Esophagus squamous epithelium (tissue), 5 donors: ENCODE measurements at regions not wholly inside any gene's neighbourhood (a gene's known extent, or its start where the extent isn't known, plus 50 kb on each side); places are given as distances from the start of the nearest gene placed in this dataset.
"Not testable (repeated sequence)": the region's sequence is repeated elsewhere in the genome, so short reads cannot be mapped to it uniquely, and the experiment has no call there.

Source experiments
- DNase-seq: peaks from one replicate; lab custom pipeline; 2025; lab: John Stamatoyannopoulos, UW
- H3K27ac ChIP-seq, 4 donors: fragments of 200-600 bp; sonication (generic); one replicate each; pipeline ENCODE4 v1.5.1; 2016 to 2019; ENCODE audit warnings: mild to moderate bottlenecking in 1 of 4
- H3K27me3 ChIP-seq, 4 donors: fragments of 200-600 bp; sonication (generic); 1 replicate in 3 of 4; 2 replicates in 1 of 4; pipeline versions ENCODE4 v1.5.1 to v1.6.0; 2017 to 2021; ENCODE audit warnings: antibody characterized with exemption in 1 of 4
- H3K36me3 ChIP-seq, 3 donors: fragments of 200-600 bp; sonication (generic); one replicate each; pipeline ENCODE4 v1.5.1; 2016 to 2019
- H3K4me1 ChIP-seq, 3 donors: fragments of 200-600 bp; sonication (generic); one replicate each; pipeline ENCODE4 v1.5.1; 2017 to 2019
- H3K4me3 ChIP-seq, 4 donors: fragments of 200-600 bp; sonication (generic); 1 replicate in 3 of 4; 2 replicates in 1 of 4; pipeline ENCODE4 v1.5.1; 2016 to 2019; ENCODE audit warnings: mild to moderate bottlenecking in 2 of 4, moderate library complexity in 1 of 4
- H3K9me3 ChIP-seq, 3 donors: fragments of 200-600 bp; sonication (generic); one replicate each; pipeline ENCODE4 v1.5.1; 2016 to 2019
- POLR2A ChIP-seq, 4 donors: fragments of 450-650 bp; IDR thresholded peaks; one replicate each; pipeline ENCODE4 v1.6.1; 2017; ENCODE audit warnings: antibody characterized with exemption in 4 of 4, mild to moderate bottlenecking in 4 of 4, moderate library complexity in 3 of 4
- WGBS, 2 donors: methylation state at CpG; one replicate each; pipeline ENCODE4 v1.1.5; 2018; 5-methylcytosine and 5-hydroxymethylcytosine counted together
- intact Hi-C: fragments of 100-400 bp; cut with DNase I; formaldehyde crosslinking; loops from one replicate; pipeline ENCODE4 v1.15.0; 2022
- TF ChIP-seq, protein P1 (sequence below), 6 experiments: fragments of 450-650 bp in 4 of 6; fragments of 200-600 bp in 2 of 6; sonication (generic) in 2 of 6; IDR thresholded peaks; one replicate each; pipeline ENCODE4 v1.5.1; 2016 to 2019; ENCODE audit warnings: antibody characterized with exemption in 6 of 6, mild to moderate bottlenecking in 4 of 6, moderate library complexity in 4 of 6
- donor health status: DM: yes; HTN: yes; CAD: no.

DNA sequence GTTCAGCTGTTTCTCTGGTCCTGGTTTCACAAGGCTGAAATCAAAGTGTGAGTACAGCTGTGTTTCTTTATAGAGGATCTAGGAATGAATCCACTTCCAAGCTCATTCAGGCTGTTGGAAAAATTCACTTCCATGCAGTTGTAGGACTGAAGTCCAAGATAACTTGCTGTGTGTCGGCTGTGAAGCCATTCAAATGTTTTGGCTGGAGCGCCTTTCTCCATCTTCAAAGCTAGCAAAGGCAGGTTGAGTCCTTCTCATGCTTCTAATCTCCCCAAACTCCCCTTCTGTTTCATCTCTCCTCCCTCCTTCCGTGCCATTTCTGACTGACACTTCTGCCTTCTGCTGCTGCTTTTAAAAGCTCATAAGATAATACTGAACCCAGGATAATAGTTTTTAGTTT lies 1195.4 kb upstream of the LRRN3 start:
- intact Hi-C loops = no loop called here
- Histone ChIP-seq H3K27ac (no peak overlapping the region), H3K27me3 (no peaks in the 10 kb centered on the region), H3K4me1 (no peaks in the 10 kb centered on the region), H3K36me3 (no peaks in the 10 kb centered on the region), H3K9me3 (no peaks in the 10 kb centered on the region), H3K4me3 (no peak overlapping the region)
- no peak for DNase-seq
- WGBS, 2 donors = 65 to 76% methylated on average over 3 of the region's 3 CpGs
- TF ChIP-seq POLR2A (IDR thresholded peaks at IDR 0.05) = no peak
- TF ChIP-seq, protein P1, sequence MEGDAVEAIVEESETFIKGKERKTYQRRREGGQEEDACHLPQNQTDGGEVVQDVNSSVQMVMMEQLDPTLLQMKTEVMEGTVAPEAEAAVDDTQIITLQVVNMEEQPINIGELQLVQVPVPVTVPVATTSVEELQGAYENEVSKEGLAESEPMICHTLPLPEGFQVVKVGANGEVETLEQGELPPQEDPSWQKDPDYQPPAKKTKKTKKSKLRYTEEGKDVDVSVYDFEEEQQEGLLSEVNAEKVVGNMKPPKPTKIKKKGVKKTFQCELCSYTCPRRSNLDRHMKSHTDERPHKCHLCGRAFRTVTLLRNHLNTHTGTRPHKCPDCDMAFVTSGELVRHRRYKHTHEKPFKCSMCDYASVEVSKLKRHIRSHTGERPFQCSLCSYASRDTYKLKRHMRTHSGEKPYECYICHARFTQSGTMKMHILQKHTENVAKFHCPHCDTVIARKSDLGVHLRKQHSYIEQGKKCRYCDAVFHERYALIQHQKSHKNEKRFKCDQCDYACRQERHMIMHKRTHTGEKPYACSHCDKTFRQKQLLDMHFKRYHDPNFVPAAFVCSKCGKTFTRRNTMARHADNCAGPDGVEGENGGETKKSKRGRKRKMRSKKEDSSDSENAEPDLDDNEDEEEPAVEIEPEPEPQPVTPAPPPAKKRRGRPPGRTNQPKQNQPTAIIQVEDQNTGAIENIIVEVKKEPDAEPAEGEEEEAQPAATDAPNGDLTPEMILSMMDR (IDR thresholded peaks at IDR 0.05) = no peak

DNA sequence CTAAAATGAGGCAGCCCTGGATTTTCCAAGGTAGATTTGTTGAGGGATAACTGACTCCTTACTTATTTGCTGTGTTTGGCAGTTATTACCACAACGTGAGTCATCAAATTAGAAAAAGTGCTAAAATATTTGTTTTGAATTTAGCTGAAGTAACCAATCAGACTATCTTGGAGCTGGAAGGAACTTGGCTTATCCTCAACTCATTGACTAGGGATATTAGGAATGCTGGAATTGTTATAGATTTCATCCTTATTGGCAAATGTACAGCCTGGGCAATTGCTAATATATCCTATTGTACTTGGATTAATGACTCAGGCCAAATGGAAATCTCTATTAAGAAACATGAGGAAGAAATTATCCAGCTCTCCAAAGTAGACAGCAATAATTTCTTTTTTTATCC lies 1189.0 kb upstream of the LRRN3 start:
- Histone ChIP-seq H3K4me1 (no peaks in the 10 kb centered on the region), H3K27ac (no peak overlapping the region), H3K4me3 (no peak overlapping the region), H3K9me3 (no peaks in the 10 kb centered on the region), H3K27me3 (no peaks in the 10 kb centered on the region), H3K36me3 (no peaks in the 10 kb centered on the region)
- 11 to 43% methylated on average over 1 of the region's 1 CpG for WGBS, 2 donors
- intact Hi-C loops = no loop called here
- TF ChIP-seq, protein P1 (IDR thresholded peaks at IDR 0.05) = no peak
- no peak for TF ChIP-seq POLR2A (IDR thresholded peaks at IDR 0.05)
- DNase-seq = no peak

DNA sequence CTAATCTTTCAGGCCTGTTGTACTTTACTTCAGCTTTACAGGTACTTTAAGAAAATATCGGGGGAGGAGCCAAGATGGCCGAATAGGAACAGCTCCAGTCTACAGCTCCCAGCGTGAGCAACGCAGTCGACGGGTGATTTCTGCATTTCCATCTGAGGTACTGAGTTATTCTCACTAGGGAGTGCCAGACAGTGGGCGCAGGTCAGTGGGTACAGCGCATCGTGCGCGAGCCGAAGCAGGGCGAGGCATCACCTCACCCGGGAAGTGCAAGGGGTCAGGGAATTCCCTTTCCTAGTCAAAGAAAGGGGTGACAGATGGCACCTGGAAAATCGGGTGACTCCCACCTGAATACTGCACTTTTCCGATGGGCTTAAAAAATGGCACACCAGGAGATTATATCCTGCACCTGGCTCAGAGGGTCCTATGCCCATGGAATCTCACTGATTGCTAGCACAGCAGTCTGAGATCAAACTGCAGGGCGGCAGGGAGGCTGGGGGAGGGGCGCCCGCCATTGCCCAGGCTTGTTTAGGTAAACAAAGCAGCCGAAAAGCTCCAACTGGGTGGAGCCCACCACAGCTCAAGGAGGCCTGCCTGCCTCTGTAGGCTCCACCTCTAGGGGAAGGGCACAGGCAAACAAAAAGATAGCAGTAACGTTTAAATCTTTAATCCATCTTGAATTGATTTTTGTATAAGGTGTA lies 1185.4 kb upstream of the LRRN3 start:
- H3K9me3 ChIP-seq, H3K4me1 ChIP-seq, intact Hi-C loops, H3K27ac ChIP-seq, H3K27me3 ChIP-seq, H3K36me3 ChIP-seq, DNase-seq, H3K4me3 ChIP-seq: not testable (repeated sequence)
- WGBS, 2 donors = 90 to 91% methylated on average over 14 to 15 of the region's 21 CpGs

DNA sequence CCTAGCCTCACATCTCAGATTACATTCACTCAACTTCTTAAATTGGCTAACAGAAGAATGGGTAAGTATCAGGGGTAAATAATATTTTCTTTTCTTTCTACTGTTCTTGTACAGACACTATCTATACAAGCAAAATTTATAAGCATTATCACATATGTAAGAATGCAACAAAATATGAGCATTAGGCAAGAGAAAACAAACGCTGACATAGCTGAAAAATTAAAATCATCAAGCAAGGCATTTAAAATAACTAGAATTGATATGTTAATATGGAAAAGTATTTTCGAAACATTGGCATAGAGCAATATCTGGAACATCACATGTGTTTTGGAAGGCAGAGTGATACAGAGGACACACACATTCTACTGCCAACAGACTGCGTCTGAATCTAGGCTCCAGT lies 1175.3 kb upstream of the LRRN3 start:
- intact Hi-C loops = no loop called here
- H3K4me1 ChIP-seq = no peaks in the 10 kb centered on the region
- no peak for DNase-seq
- H3K36me3 ChIP-seq = no peaks in the 10 kb centered on the region
- 81 to 82% methylated on average over 3 of the region's 3 CpGs for WGBS, 2 donors
- no peaks in the 10 kb centered on the region for H3K27me3 ChIP-seq
- H3K4me3 ChIP-seq = no peak overlapping the region
- TF ChIP-seq, protein P1 (IDR thresholded peaks at IDR 0.05) = no peak
- TF ChIP-seq POLR2A (IDR thresholded peaks at IDR 0.05) = no peak
- H3K27ac ChIP-seq = no peak overlapping the region
- H3K9me3 ChIP-seq = no peaks in the 10 kb centered on the region

DNA sequence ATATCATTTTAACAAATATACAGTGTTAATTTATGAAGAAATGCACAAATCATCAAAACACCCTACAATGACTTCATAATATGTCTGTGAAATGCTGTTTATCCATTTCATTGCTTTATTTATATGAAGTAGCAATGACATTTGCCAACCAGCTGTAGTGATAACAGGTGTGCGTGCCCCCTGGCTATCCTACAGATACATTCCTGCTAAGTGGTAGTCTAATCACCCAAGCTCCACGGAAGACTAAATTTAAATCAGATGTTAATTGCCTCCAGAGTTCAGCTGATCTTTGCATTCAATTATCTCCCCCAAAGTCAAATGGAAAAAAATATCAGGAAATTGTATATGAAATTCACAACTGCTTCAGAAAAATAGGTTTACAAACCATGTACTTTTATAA lies 1164.2 kb upstream of the LRRN3 start:
- DNase-seq = no peak
- no peak for TF ChIP-seq POLR2A (IDR thresholded peaks at IDR 0.05)
- TF ChIP-seq, protein P1 (IDR thresholded peaks at IDR 0.05) = no peak
- H3K4me1 ChIP-seq = no peaks in the 10 kb centered on the region
- H3K9me3 ChIP-seq = peaks cover 0 to 7% (median 0%) of the 10 kb centered on the region in 3 donors
- 40 to 61% methylated on average over 2 of the region's 2 CpGs for WGBS, 2 donors
- no peak overlapping the region for H3K4me3 ChIP-seq
- no peaks in the 10 kb centered on the region for H3K36me3 ChIP-seq
- intact Hi-C loops = no loop called here
- H3K27ac ChIP-seq = no peak overlapping the region
- H3K27me3 ChIP-seq = no peaks in the 10 kb centered on the region

DNA sequence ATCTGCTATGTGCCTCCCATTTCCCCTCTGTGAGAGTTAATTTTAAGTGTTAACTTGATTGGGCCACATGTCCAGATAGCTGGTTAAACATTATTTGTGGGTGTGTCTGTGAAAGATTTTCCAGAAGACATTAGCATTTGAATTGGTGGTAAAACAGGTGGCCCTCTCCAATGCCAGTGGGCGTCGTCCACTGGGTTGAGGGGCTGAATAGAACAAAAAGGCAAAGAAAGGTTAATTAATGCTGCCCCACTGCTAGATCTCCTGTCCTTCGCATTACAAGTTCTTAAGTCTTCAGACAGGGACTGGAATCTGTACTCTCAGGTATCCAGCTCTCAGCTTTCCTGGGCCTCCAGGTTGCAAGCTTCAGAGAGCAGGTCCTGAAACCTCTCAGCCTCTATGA lies 1160.9 kb upstream of the LRRN3 start:
- no peak overlapping the region for H3K27ac ChIP-seq
- H3K4me3 ChIP-seq = no peak overlapping the region
- no peaks in the 10 kb centered on the region for H3K9me3 ChIP-seq
- intact Hi-C loops = no loop called here
- no peaks in the 10 kb centered on the region for H3K36me3 ChIP-seq
- DNase-seq = no peak
- H3K27me3 ChIP-seq = no peaks in the 10 kb centered on the region
- no peak for TF ChIP-seq POLR2A (IDR thresholded peaks at IDR 0.05)
- TF ChIP-seq, protein P1 (IDR thresholded peaks at IDR 0.05) = no peak
- WGBS, 2 donors = 73 to 93% methylated on average over 3 of the region's 3 CpGs
- no peaks in the 10 kb centered on the region for H3K4me1 ChIP-seq
